Keratinocyte (primary cell): ENCODE measurements at regions not wholly inside any gene's neighbourhood (a gene's known extent, or its start where the extent isn't known, plus 50 kb on each side); places are given as distances from the start of the nearest gene placed in this dataset.

Experiments used
- CTCF ChIP-seq, 3 experiments: IDR thresholded peaks in 1 of 3; conservative IDR thresholded peaks in 1 of 3; optimal IDR thresholded peaks in 1 of 3; 2 replicates in 2 of 3; 3 replicates in 1 of 3; pipeline versions ENCODE3 to v1.5.1; 2011; ENCODE audit warnings: low read length in 3 of 3, mild to moderate bottlenecking in 3 of 3, moderate library complexity in 2 of 3, control low read depth in 1 of 3, inconsistent platforms in 1 of 3; ENCODE audit not compliant: insufficient read depth in 2 of 3; ENCODE audit errors: extremely low read depth in 1 of 3
- EZH2 ChIP-seq: IDR thresholded peaks from one replicate; pipeline ENCODE4 v1.6.1; 2012; ENCODE audit warnings: inconsistent platforms, mild to moderate bottlenecking, low read length, moderate library complexity

GRCh38 chr14:71362920-71363584 lies 455.8 kb downstream of the PCNX1 start:
- TF ChIP-seq CTCF (optimal IDR thresholded peaks at IDR 0.05 in 1 of 3, IDR thresholded peaks at IDR 0.05 in 1 of 3, conservative IDR thresholded peaks at IDR 0.05 in 1 of 3; ENCODE audit: extremely low read depth in 1 of 3, insufficient read depth in 2 of 3, low read length in 3 of 3) (no peak), EZH2 (no peak)
